ENCODE measurements at regions not wholly inside any gene's neighbourhood (a gene's known extent, or its start where the extent isn't known, plus 50 kb on each side); places are given as distances from the start of the nearest gene placed in this dataset.

DNA sequence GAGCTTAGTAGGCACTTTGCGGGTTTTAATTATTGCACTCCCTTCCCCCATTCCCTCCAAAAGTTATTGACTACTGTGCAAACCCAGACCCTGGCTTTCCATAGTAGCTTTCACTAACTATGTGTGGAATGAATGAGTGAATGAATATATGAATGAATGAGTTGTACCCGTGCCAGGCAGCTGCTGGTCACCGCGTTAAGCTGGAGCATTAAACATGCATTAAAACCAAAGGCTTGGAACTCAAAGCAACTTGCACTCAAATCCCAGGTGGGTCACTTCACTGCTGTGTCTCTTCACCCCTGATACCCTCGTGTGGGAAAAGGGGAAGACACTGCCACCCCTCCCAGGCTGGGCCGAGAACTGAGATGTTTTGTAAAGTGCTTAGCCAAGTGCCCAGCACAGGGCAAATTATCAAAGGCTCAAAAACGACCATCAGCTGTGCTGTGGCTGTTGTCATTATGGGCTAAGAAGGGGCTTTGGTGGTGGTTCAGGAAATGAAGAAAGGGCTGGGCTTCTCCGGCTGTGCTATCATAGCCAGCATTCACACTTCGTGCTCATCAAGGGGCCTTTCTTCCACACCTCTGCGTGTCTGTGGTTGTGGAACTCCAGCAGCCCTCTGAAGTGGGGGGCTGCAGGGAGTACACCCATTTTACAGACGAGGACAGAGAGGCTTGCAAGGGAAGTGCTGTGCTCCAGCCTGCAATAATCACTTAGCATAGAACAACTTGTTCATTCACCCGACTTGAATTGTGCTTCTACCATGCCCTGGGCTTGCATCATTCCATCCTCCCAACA is 60.2 kb upstream of the STX16 start:
- no peak for DNase-seq (ENCODE audit: low read depth, low spot score)
- TF ChIP-seq, protein P1, sequence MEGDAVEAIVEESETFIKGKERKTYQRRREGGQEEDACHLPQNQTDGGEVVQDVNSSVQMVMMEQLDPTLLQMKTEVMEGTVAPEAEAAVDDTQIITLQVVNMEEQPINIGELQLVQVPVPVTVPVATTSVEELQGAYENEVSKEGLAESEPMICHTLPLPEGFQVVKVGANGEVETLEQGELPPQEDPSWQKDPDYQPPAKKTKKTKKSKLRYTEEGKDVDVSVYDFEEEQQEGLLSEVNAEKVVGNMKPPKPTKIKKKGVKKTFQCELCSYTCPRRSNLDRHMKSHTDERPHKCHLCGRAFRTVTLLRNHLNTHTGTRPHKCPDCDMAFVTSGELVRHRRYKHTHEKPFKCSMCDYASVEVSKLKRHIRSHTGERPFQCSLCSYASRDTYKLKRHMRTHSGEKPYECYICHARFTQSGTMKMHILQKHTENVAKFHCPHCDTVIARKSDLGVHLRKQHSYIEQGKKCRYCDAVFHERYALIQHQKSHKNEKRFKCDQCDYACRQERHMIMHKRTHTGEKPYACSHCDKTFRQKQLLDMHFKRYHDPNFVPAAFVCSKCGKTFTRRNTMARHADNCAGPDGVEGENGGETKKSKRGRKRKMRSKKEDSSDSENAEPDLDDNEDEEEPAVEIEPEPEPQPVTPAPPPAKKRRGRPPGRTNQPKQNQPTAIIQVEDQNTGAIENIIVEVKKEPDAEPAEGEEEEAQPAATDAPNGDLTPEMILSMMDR (IDR thresholded peaks at IDR 0.05; ENCODE audit: low read depth, low read length): no peak
- POLR2A ChIA-PET: no interaction called here

DNA sequence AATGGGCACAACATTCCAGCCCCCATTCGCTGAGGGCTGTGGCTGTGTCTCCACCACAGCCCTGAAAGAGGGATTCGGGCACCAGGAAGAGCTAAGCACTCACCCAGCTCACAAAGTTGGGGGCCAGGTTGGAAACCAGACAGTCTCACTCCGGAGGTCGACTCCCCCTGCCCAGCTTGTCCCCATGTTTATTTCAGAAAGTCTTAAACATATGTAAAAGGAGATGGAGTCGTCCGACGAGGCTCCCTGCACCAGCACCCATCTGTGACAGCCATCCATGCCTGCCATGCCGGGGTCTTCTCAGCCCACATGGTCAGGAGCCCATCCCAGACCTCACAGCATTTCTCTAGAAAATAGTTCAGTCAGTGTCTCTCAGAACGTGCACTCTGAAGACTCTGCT is 63.6 kb upstream of the STX16 start:
- DNase-seq (ENCODE audit: low read depth, low spot score): no peak
- ChIA-PET POLR2A (no interaction called here), CTCF (interaction anchor here (0.6 kb wide), 1 partner anchor 63 kb away, joined by 3 read pairs; the partner anchor contains the start of gene STX16)
- TF ChIP-seq, protein P1 (IDR thresholded peaks at IDR 0.05; ENCODE audit: low read depth, low read length): no peak
- H3K27me3 ChIP-seq (ENCODE audit: control insufficient read depth, insufficient read depth, low read length): no peaks in the 10 kb centered on the region
- H3K4me3 ChIP-seq (ENCODE audit: low read depth, low read length): no peak overlapping the region
- H3K9me3 ChIP-seq (ENCODE audit: control insufficient read depth, insufficient read depth, low read length): no peaks in the 10 kb centered on the region; the same call in none of the 2 replicates
- no peak overlapping the region for H3K27ac ChIP-seq (ENCODE audit: low read depth, low read length)

More for the DNA sequence above, 60.2 kb upstream of the STX16 start:
- Histone ChIP-seq H3K9me3 (ENCODE audit: control insufficient read depth, insufficient read depth, low read length) (no peaks in the 10 kb centered on the region), H3K27ac (ENCODE audit: low read depth, low read length) (no peak overlapping the region), H3K4me3 (ENCODE audit: low read depth, low read length) (no peak overlapping the region), H3K27me3 (ENCODE audit: control insufficient read depth, insufficient read depth, low read length) (no peaks in the 10 kb centered on the region)
- CTCF ChIA-PET: no interaction called here

DNA sequence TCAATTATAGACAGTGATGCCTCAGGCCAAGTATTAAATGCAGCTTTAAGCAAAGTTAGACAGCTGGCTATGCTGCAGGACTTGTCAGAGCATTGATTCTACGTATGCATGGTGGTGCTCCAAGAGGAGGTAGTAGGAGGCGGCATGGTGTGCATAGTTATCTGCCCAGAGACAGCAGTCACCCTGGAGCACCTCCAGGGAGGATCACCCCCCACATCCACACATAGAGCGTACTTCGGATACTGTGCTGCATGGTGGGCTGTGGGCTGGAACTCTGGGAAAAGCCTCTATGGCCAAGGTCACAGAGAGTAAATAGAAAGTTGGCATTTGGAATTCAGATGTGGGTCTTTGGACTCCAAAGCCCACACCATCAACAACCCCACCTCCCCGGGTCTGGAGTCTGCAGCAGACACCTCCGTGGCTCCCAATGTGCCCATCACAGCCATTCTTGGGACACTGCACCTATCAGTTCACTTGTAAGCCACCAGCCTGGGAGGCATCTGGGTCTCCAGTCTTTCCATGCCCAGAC is 64.5 kb upstream of the STX16 start:
- POLR2A ChIA-PET: no interaction called here
- TF ChIP-seq, protein P1 (IDR thresholded peaks at IDR 0.05; ENCODE audit: low read depth, low read length): no peak
- CTCF ChIA-PET: no interaction called here
- H3K27ac ChIP-seq (ENCODE audit: low read depth, low read length): no peak overlapping the region
- H3K9me3 ChIP-seq (ENCODE audit: control insufficient read depth, insufficient read depth, low read length): peaks cover 7% of the 10 kb centered on the region
- no peak overlapping the region for H3K4me3 ChIP-seq (ENCODE audit: low read depth, low read length)
- H3K27me3 ChIP-seq (ENCODE audit: control insufficient read depth, insufficient read depth, low read length): no peaks in the 10 kb centered on the region
- no peak for DNase-seq (ENCODE audit: low read depth, low spot score)

DNA sequence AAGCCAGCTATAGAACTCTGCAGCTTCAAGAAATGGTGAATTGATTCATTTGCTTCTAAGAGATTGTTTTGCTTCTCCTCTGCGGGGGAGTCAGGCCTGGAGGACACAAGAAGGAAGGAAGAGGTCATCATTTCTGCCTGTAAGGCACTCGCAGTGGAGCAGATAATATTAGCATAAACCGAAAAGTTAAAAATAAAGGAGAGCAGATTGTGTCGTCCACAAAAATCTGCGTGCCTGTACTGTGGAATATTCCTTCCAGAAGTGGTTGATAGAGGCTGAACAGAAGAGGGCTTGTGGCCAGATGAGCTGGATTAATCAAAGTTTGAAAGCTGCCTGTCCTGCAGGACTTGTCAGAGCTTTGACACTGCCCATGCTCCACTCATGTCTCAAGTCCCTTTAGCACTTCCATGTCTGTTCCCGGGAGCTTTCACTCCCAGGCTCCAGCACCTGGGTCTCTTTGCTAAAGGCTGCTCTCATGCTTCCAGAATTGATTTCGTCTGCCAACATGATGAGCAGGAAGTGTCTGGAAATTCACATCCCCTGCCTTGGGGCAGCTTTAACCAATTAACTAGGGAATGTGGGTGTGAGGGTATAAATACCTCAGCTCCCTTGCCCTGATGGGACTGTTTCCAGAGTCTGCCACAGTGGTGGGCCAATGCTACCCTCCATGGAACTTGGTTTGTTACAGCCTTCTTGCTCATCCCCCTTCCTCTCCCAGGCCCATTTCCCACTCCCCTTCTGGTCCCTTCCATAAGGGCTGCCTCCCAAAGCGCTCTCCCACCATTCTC is 65.1 kb upstream of the STX16 start:
- ChIA-PET CTCF (interaction anchor here (1.1 to 1.5 kb wide), 2 partner anchors 62 to 65 kb away, joined by 3 read pairs; partner anchors contain the start of gene STX16), POLR2A (interaction anchor here (1.0 to 1.2 kb wide), 2 partner anchors 14 to 65 kb away, joined by 4 read pairs; partner anchors contain the start of gene STX16)
- Histone ChIP-seq H3K4me3 (ENCODE audit: low read depth, low read length) (no peak overlapping the region), H3K9me3 (ENCODE audit: control insufficient read depth, insufficient read depth, low read length) (peaks cover 7% of the 10 kb centered on the region), H3K27me3 (ENCODE audit: control insufficient read depth, insufficient read depth, low read length) (no peaks in the 10 kb centered on the region), H3K27ac (ENCODE audit: low read depth, low read length) (no peak overlapping the region)
- TF ChIP-seq, protein P1 (IDR thresholded peaks at IDR 0.05; ENCODE audit: low read depth, low read length): no peak
- no peak for DNase-seq (ENCODE audit: low read depth, low spot score)

Measured in AG04450 (cell line).